H9 (cell line): ENCODE measurements at regions not wholly inside any gene's neighbourhood (a gene's known extent, or its start where the extent isn't known, plus 50 kb on each side); places are given as distances from the start of the nearest gene placed in this dataset.

Experiments
- DNase-seq: peaks from one replicate; pipeline ENCODE4 v3.0.0-alpha.2; 2017
- H2AFZ ChIP-seq: one replicate; pipeline ENCODE4 v1.6.1; 2013; ENCODE audit warnings: mild to moderate bottlenecking, low read length, control low read depth, moderate library complexity
- H2AK5ac ChIP-seq: 2 replicates; pipeline ENCODE4 v1.6.1; 2013; ENCODE audit warnings: low read length, control low read depth, mixed read lengths; ENCODE audit not compliant: insufficient read length
- H2BK120ac ChIP-seq: one replicate; pipeline ENCODE4 v1.6.1; 2013; ENCODE audit warnings: low read depth, mild to moderate bottlenecking, low read length, control low read depth, inconsistent platforms; ENCODE audit not compliant: poor library complexity, severe bottlenecking
- H2BK12ac ChIP-seq: 2 replicates; pipeline ENCODE4 v1.6.1; 2013; ENCODE audit warnings: low read length, control low read depth, mixed read lengths, low read depth; ENCODE audit not compliant: insufficient read length
- H2BK15ac ChIP-seq: 2 replicates; pipeline ENCODE4 v1.6.1; 2013; ENCODE audit warnings: low read depth, low read length, control low read depth
- H2BK20ac ChIP-seq: one replicate; pipeline ENCODE4 v1.6.1; 2013; ENCODE audit warnings: low read depth, mild to moderate bottlenecking, low read length, control low read depth, inconsistent platforms; ENCODE audit not compliant: poor library complexity, severe bottlenecking
- H2BK5ac ChIP-seq: 2 replicates; pipeline ENCODE4 v1.6.1; 2013; ENCODE audit warnings: low read length, control low read depth, mixed read lengths; ENCODE audit not compliant: insufficient read length
- H3K14ac ChIP-seq: 2 replicates; pipeline ENCODE4 v1.6.1; 2013; ENCODE audit warnings: low read length, control low read depth; ENCODE audit not compliant: insufficient read depth
- H3K18ac ChIP-seq: 2 replicates; pipeline ENCODE4 v1.6.1; 2013; ENCODE audit warnings: low read depth, mild to moderate bottlenecking, mixed read lengths, low read length, control low read depth; ENCODE audit not compliant: insufficient read length
- H3K23ac ChIP-seq: 2 replicates; pipeline ENCODE4 v1.6.1; 2013; ENCODE audit warnings: low read length, control low read depth, mixed read lengths, low read depth; ENCODE audit not compliant: insufficient read length
- H3K23me2 ChIP-seq: 2 replicates; pipeline ENCODE4 v1.6.1; 2013; ENCODE audit warnings: low read depth, mild to moderate bottlenecking, mixed read lengths, low read length, control low read depth; ENCODE audit not compliant: insufficient read length, poor library complexity, severe bottlenecking
- H3K27ac ChIP-seq: 2 replicates; pipeline ENCODE4 v1.5.1; 2013; ENCODE audit warnings: low read length, control low read depth, mixed read lengths, low read depth; ENCODE audit not compliant: insufficient read length
- H3K27me3 ChIP-seq: 2 replicates; pipeline ENCODE4 v1.6.1; 2013; ENCODE audit warnings: low read length, control low read depth, inconsistent platforms; ENCODE audit not compliant: insufficient read depth
- H3K4ac ChIP-seq: 2 replicates; pipeline ENCODE4 v1.6.1; 2013; ENCODE audit warnings: low read depth, mild to moderate bottlenecking, control low read depth, inconsistent platforms, low read length, moderate library complexity
- H3K4me1 ChIP-seq: 2 replicates; pipeline ENCODE4 v1.6.1; 2013; ENCODE audit warnings: low read length, control low read depth, inconsistent platforms; ENCODE audit not compliant: insufficient read depth
- H3K4me2 ChIP-seq: 2 replicates; pipeline ENCODE4 v1.6.1; 2013; ENCODE audit warnings: low read length, control low read depth, mixed read lengths; ENCODE audit not compliant: insufficient read length, insufficient read depth
- H3K56ac ChIP-seq: 2 replicates; pipeline ENCODE4 v1.6.1; 2013; ENCODE audit warnings: low read depth, mild to moderate bottlenecking, mixed read lengths, low read length, control low read depth; ENCODE audit not compliant: insufficient read length
- H3K79me1 ChIP-seq: 2 replicates; pipeline ENCODE4 v1.6.1; 2013; ENCODE audit warnings: low read depth, mild to moderate bottlenecking, moderate library complexity, low read length, control low read depth, inconsistent platforms; ENCODE audit not compliant: insufficient read depth, poor library complexity, severe bottlenecking
- H3K79me2 ChIP-seq: 2 replicates; pipeline ENCODE4 v1.6.1; 2013; ENCODE audit warnings: low read length, control low read depth, inconsistent platforms; ENCODE audit not compliant: insufficient read depth
- H3K9ac ChIP-seq: 2 replicates; pipeline ENCODE4 v1.6.1; 2013; ENCODE audit warnings: low read length, control low read depth, mixed read lengths; ENCODE audit not compliant: insufficient read length; ENCODE audit errors: extremely low read depth
- H3K9me3 ChIP-seq: one replicate; pipeline ENCODE4 v1.6.1; 2013; ENCODE audit warnings: low read depth, low read length, inconsistent platforms; ENCODE audit not compliant: control insufficient read depth
- H3T11ph ChIP-seq: one replicate; pipeline ENCODE4 v1.6.1; 2013; ENCODE audit warnings: mild to moderate bottlenecking, low read length, control low read depth, inconsistent platforms
- H4K20me1 ChIP-seq: one replicate; pipeline ENCODE4 v1.6.1; 2013; ENCODE audit not compliant: control insufficient read depth, insufficient read length, insufficient read depth
- H4K5ac ChIP-seq: 2 replicates; pipeline ENCODE4 v1.6.1; 2013; ENCODE audit warnings: low read depth, mild to moderate bottlenecking, mixed read lengths, low read length, control low read depth; ENCODE audit not compliant: insufficient read length
- H4K8ac ChIP-seq: replicated peaks from 2 replicates; pipeline ENCODE4 v1.6.1; 2013; ENCODE audit warnings: low read length, control low read depth, mixed read lengths, low read depth; ENCODE audit not compliant: insufficient read length
- H4K91ac ChIP-seq: 2 replicates; pipeline ENCODE4 v1.6.1; 2013; ENCODE audit warnings: low read depth, mild to moderate bottlenecking, moderate library complexity, mixed read lengths, low read length, control low read depth; ENCODE audit not compliant: insufficient read length
- H3K27ac Mint-ChIP-seq, 3 experiments: 2 replicates in 2 of 3; 3 replicates in 1 of 3; pipeline ENCODE4 v1.8.0; 2020 to 2021; ENCODE audit warnings: mixed read lengths in 3 of 3, mild to moderate bottlenecking in 1 of 3, moderate library complexity in 1 of 3
- H3K27me3 Mint-ChIP-seq: 2 replicates; pipeline ENCODE4 v1.8.0; 2021; ENCODE audit warnings: low read depth, mild to moderate bottlenecking, moderate library complexity, mixed read lengths
- H3K36me3 Mint-ChIP-seq, 3 experiments: 2 replicates in 2 of 3; 3 replicates in 1 of 3; pipeline ENCODE4 v1.8.0; 2020 to 2021; ENCODE audit warnings: low read depth in 3 of 3, mixed read lengths in 3 of 3; ENCODE audit not compliant: insufficient read depth in 1 of 3
- H3K4me1 Mint-ChIP-seq, 2 experiments: 2 replicates each; pipeline ENCODE4 v1.8.0; 2020; ENCODE audit warnings: mixed read lengths in 2 of 2
- H3K4me3 Mint-ChIP-seq, 2 experiments: 2 replicates in 1 of 2; 3 replicates in 1 of 2; pipeline ENCODE4 v1.8.0; 2020 to 2021; ENCODE audit warnings: mild to moderate bottlenecking in 2 of 2, mixed read lengths in 2 of 2, moderate library complexity in 1 of 2
- H3K9me3 Mint-ChIP-seq, 2 experiments: 2 replicates in 1 of 2; 3 replicates in 1 of 2; pipeline ENCODE4 v1.8.0; 2020; ENCODE audit warnings: mild to moderate bottlenecking in 2 of 2, mixed read lengths in 2 of 2, moderate library complexity in 1 of 2
- TF ChIP-seq, protein P1 (sequence below): fragments of 200-600 bp; sonication (generic); conservative IDR thresholded peaks from 3 replicates; pipeline ENCODE4 v1.8.0; 2021; ENCODE audit warnings: antibody characterized with exemption, mild to moderate bottlenecking

GRCh38 chr6:139768196-139768595, 393.7 kb upstream of the CITED2 start:
- Mint-ChIP-seq H3K36me3 (no peaks in the 10 kb centered on the region), H3K9me3 (no peaks in the 10 kb centered on the region), H3K4me3 (no peak overlapping the region), H3K27me3 (no peaks in the 10 kb centered on the region), H3K27ac (no peak overlapping the region), H3K4me1 (peaks cover 6 to 8% of the 10 kb centered on the region in 2 experiments)
- Histone ChIP-seq H3K56ac (no peak overlapping the region), H2AFZ (no peak overlapping the region), H2BK20ac (no peak overlapping the region), H4K5ac (no peak overlapping the region), H3K23me2 (no peaks in the 10 kb centered on the region), H4K91ac (no peak overlapping the region), H2AK5ac (no peak overlapping the region), H3K27me3 (no peaks in the 10 kb centered on the region), H3K18ac (no peak overlapping the region), H2BK12ac (no peak overlapping the region), H4K8ac (no peak overlapping the region), H3K9me3 (no peaks in the 10 kb centered on the region), H2BK5ac (no peak overlapping the region), H3K27ac (no peak overlapping the region), H3K9ac (no peak overlapping the region), H4K20me1 (no peaks in the 10 kb centered on the region), H3K23ac (no peak overlapping the region), H2BK120ac (no peak overlapping the region), H3K4me2 (no peak overlapping the region), H3K4me1 (no peaks in the 10 kb centered on the region), H3K14ac (no peak overlapping the region), H2BK15ac (no peak overlapping the region), H3K79me2 (no peaks in the 10 kb centered on the region), H3K79me1 (no peaks in the 10 kb centered on the region), H3K4ac (no peak overlapping the region), H3T11ph (no peak overlapping the region)
- DNase-seq = no peak
- TF ChIP-seq, protein P1, sequence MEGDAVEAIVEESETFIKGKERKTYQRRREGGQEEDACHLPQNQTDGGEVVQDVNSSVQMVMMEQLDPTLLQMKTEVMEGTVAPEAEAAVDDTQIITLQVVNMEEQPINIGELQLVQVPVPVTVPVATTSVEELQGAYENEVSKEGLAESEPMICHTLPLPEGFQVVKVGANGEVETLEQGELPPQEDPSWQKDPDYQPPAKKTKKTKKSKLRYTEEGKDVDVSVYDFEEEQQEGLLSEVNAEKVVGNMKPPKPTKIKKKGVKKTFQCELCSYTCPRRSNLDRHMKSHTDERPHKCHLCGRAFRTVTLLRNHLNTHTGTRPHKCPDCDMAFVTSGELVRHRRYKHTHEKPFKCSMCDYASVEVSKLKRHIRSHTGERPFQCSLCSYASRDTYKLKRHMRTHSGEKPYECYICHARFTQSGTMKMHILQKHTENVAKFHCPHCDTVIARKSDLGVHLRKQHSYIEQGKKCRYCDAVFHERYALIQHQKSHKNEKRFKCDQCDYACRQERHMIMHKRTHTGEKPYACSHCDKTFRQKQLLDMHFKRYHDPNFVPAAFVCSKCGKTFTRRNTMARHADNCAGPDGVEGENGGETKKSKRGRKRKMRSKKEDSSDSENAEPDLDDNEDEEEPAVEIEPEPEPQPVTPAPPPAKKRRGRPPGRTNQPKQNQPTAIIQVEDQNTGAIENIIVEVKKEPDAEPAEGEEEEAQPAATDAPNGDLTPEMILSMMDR = no peak
